ENCODE measurements at regions not wholly inside any gene's neighbourhood (a gene's known extent, or its start where the extent isn't known, plus 50 kb on each side); places are given as distances from the start of the nearest gene placed in this dataset.
"Not testable (repeated sequence)": the region's sequence is repeated elsewhere in the genome, so short reads cannot be mapped to it uniquely, and the experiment has no call there.

DNA sequence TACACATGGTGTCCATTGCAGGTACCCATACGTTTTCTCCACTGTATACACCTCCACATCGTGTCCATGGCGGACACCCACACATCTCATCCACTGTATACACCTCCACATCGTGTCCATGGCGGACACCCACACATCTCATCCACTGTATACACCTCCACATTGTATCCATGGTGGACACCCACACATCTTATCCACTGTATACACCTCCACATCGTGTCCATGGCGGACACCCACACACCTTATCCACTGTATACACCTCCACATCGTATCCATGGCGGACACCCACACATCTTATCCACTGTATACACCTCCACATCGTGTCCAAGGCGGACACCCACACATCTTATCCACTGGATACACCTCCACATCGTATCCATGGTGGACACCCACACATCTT lies 50.4 kb upstream of the TTC34 start:
- not testable (repeated sequence) for DNase-seq

DNA sequence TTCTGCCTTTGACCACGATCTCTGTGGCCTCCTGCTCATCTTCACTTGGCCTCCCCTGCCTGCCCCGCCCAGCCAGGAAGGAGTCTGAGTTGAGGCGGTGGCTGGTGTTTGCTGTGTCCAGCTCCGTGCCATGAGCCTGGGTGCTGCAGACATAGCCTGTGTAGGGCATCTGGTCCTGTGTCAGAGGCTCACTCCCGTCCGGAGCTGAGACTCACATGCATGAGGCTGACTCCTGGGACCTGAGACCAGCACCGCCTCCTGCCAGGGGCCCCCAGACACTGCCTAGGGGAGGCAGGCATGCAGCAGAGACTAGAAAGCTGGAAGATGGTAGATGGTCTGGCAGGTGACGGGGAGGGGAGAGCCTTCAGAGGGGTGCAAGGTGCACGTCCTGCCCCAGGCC lies 52.2 kb upstream of the TTC34 start:
- no peak for DNase-seq

DNA sequence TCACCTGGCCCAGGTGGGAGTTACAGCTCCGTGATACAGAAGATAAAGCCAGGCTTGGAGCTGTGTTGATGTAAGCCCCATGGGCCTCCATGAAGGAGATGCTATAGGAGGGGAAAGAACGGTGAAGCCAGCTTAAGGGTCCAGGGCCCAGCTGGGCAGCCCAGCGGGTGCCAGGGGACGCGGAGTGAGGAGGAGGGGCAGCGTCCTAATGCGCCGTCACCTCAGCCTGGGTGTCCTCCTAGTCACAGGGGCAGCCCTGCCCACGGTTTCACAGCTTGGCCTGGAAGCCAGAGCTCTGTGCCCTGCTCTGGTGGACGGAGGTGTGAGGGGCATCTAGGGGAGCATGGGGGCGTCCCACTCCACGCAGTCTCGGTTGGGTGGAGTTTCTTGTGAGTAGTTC lies 52.7 kb upstream of the TTC34 start:
- no peak for DNase-seq

- no peak for DNase-seq
Observed at GRCh38 chr1:2854611-2855010, 53.1 kb upstream of the TTC34 start.

- no peak for DNase-seq
Observed at GRCh38 chr1:2855206-2856065, 53.9 kb upstream of the TTC34 start.

DNA sequence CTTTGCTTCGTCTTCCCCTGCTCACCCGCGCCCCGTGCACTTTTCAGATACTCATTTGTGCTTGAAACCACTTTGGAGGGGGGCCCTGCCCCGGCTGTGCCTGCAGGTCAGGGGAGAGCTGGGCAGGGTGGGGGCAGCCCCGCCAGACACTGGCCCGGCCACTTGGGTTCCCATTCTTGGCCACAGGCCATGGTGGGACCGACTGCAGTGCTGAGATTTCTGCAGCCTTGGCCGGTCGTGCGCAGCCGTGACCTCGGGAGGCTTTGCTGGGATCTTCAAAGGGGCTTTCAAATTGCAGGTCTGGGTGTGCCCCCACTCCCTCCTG lies 54.5 kb upstream of the TTC34 start:
- DNase-seq: no peak

- no peak for DNase-seq
Observed at GRCh38 chr1:2856676-2857375, 55.3 kb upstream of the TTC34 start.

DNA sequence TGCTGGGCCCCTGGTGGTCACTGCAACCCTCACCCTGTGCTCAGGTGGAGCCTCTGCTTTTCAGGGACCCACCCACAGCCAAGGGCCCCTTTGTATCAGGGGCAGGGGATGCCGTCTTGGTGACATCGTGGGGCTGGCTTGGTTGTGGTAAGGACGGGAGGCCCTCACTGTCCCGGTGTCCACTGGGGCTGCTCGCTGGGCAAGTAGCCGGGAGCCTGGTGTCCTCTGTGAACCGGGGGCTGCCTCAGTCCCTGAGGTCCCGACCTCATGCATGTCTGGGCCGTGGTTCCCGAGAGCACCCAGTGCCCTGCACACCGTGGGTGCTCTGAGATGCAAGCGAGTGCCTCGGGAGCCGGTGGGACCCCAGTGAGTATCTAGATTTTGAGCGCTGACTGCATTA lies 56.0 kb upstream of the TTC34 start:
- no peak for DNase-seq

DNA sequence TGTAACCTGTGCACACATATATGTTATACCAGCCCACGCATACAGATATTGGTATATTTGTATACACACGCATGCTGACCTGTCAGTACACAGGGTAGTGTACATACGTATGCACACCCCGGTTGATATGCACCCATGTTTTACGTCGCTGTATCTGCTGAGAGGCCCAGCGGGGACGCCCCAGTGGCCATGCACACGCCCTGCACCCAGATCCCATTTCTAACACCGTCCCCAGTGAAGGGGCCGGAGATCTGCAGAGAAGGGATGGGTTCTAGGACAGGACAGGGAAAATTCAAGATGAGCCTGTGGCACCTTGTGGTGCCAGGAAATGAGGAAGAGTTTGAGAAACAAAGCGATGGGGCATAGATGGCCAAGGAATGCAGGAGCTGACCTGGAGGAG lies 57.2 kb upstream of the TTC34 start:
- no peak for DNase-seq

DNA sequence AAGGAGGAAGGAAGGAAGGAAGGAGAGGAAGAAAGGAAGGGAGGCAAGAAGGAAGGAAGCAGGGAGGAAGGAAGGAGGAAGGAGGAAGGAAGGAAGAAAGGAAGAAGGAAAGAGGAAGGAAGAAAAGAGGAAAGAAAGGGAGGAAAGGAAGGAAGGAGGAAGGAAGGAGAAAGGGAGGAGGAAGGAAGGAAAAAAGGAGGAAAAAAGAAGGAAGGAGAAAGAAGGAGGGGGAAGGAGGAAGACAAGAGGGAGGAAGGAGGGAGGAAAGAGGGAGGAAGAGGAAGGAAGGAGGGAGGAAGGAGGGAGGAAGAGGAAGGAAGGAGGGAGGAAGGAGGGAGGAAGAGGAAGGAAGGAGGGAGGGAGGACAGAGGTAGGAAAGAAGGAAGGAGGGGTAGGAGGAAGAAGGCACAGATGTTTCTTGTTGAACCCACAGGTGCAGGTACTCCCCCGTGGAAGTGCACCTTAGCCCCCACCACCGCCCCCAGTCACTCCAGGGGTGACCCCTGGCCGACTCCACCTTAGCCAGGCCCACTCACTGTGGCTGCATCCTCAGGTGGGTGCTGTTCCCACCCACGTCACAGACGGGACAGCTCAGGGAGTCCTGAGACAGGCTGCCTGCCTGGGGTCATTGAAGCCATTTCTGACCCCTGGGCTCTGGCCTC lies 57.9 kb upstream of the TTC34 start:
- DNase-seq: no peak

DNA sequence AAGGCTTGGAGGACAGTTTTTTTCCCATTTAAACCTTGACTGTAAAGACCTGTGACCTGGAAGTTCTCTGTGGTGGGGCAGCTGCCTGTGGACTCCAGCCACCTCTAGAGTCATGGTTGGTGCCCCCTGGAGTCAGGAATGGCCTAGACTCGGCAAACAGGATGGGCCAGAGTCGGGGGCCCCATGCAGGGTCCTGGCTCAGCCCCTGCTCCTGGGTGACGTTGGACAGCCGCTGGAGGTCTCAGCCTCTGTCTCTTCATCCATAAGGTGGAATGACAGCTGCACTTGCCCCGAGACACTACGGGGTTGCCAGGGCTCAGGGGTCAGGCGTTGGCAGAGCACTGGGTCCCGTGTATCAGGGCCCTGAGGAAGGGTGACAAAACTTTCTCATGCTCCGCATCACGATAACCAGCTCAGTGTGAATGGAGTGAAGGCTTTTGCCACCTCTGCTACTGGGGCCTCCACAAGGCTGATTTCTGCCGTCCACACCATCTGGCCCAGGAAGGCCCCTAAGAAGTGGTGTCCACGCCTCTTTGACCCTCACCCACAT lies 58.5 kb upstream of the TTC34 start:
- DNase-seq: no peak

GRCh38 chr1:2860476-2861142 lies 59.1 kb upstream of the TTC34 start:
- DNase-seq: no peak

DNA sequence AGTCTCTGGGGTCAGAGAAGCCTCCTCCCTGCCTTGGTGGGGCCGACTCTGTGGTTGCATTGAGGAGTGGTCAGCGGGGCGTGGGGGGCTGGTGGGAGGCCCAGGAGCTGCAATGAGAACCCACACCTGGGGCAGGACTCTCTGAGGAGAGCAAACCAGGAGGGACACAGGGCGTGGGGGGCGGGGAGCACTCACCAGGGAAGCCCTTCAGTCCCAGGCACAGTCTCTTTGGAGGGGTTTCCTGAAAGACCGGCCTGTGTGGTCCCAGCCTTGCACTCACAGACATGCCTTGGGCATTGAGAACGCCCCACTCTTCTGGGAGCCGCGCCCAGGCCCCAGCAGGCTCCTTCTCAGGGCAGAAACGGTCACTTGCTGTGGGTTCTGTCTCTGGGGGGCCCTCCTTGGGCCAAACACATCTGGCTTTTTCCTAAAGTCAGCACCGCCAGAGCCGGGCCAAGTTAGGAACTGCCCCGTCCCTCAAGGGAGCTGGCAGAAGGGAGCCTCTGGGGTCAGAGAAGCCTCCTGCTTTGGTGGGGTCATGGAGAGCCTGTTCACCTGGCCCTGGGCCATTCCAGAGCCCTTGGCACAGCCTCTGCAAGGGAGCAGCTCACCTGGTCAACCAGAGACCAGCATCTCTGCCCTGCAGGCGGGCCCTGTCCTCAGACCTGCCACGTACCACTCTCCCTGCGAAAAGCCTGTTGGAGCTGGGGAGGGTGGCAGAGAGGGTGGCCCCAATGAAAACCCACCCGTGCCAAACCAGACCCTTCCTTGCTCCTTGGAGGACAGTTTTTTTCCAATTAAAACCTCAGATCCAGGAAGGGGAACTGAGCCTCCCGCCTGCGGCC lies 59.9 kb upstream of the TTC34 start:
- no peak for DNase-seq

- DNase-seq: no peak
Observed at GRCh38 chr1:2861988-2862813, 60.7 kb upstream of the TTC34 start.

- no peak for DNase-seq
Observed at GRCh38 chr1:2862814-2863647, 61.5 kb upstream of the TTC34 start.

DNA sequence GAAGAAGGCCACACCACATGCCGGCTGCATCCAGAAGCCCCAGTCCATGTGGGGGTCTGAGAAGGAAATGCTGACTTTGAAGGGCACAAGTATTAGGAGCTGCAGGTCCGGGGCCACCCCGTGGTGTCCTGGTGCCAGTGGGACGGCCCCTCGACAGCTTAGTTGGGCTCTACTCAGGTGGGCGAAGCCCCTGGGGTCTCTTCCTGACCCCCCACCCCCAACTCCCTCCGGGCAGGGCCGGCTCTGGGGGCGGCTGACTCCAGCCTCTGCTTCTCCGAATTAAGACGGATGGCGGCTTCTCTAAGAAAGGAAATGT lies 62.1 kb upstream of the TTC34 start:
- no peak for DNase-seq

DNA sequence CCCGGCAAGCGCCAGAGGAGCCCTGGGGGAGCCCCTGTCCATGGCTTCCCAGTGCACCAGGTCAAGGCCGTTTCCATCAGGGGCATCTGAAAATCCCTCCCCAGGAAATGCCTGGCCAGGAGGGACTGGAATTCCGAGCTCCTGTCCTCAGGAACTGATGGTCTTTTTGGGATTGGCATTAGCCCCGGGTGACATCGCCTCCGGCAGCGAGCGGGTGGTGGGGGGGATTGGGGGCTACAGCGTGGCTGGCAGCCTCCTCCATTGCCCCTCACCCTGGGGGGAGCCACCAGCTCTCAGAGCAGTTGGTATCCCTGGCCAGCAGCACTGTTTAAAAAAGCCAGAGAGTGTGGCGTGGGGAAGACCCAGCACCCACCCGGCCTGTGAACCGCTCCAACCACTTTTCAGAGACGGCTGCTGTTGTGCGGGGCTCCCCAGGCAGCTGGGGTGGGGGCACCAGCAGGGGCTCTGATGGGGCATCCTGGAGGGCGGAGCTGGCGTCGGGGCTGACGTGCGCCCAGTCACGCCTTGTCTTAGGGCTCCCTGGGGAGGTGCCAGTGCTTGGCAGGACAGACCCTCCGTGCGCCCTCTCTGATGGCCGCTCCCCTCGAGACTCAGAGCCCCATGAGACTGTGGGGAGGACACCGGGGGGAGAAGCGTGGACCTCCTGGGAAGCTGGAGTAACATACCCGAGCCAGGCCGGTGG lies 62.9 kb upstream of the TTC34 start:
- no peak for DNase-seq

- DNase-seq: no peak
Observed at GRCh38 chr1:2865000-2865399, 63.5 kb upstream of the TTC34 start.

- no peak for DNase-seq
Observed at GRCh38 chr1:2865571-2866421, 64.3 kb upstream of the TTC34 start.
